HPDE6-E6E7 (cell line): ENCODE measurements at regions not wholly inside any gene's neighbourhood (a gene's known extent, or its start where the extent isn't known, plus 50 kb on each side); places are given as distances from the start of the nearest gene placed in this dataset.
"Not testable (repeated sequence)": the region's sequence is repeated elsewhere in the genome, so short reads cannot be mapped to it uniquely, and the experiment has no call there.

Experiments used
- DNase-seq: peaks from one replicate; pipeline ENCODE4 v3.0.0; 2011; ENCODE audit warnings: missing footprints; ENCODE audit errors: extremely low spot score

GRCh38 chr16:51543971-51544370 is 392.9 kb upstream of the SALL1 start:
- no peak for DNase-seq

GRCh38 chr16:51542981-51543815 is 392.1 kb upstream of the SALL1 start:
- DNase-seq: no peak

GRCh38 chr16:51540259-51540658 is 389.2 kb upstream of the SALL1 start:
- DNase-seq: peak; percentile 54

- DNase-seq: peak; percentile 93
These were observed 387.8 kb upstream of the SALL1 start for GRCh38 chr16:51538707-51539498.

GRCh38 chr16:51535591-51535990 is 384.5 kb upstream of the SALL1 start:
- DNase-seq: no peak

GRCh38 chr16:51532551-51532950 is 381.5 kb upstream of the SALL1 start:
- DNase-seq: peak; percentile 44

GRCh38 chr16:51531271-51531670 is 380.2 kb upstream of the SALL1 start:
- DNase-seq: no peak

GRCh38 chr16:51527349-51527748 is 376.3 kb upstream of the SALL1 start:
- no peak for DNase-seq

- DNase-seq: no peak
These were observed 375.6 kb upstream of the SALL1 start for GRCh38 chr16:51526621-51527020.

- DNase-seq: peak; percentile 14
These were observed 373.7 kb upstream of the SALL1 start for GRCh38 chr16:51524555-51525373.

- no peak for DNase-seq
These were observed 373.0 kb upstream of the SALL1 start for GRCh38 chr16:51524070-51524469.

GRCh38 chr16:51523400-51523799 is 372.3 kb upstream of the SALL1 start:
- no peak for DNase-seq

GRCh38 chr16:51522902-51523301 is 371.8 kb upstream of the SALL1 start:
- DNase-seq: no peak

- not testable (repeated sequence) for DNase-seq
These were observed 365.9 kb upstream of the SALL1 start for GRCh38 chr16:51516960-51517359.

GRCh38 chr16:51510416-51510815 is 359.3 kb upstream of the SALL1 start:
- DNase-seq: no peak

- DNase-seq: no peak
These were observed 358.3 kb upstream of the SALL1 start for GRCh38 chr16:51509336-51509735.

- DNase-seq: no peak
These were observed 357.6 kb upstream of the SALL1 start for GRCh38 chr16:51508490-51509212.

GRCh38 chr16:51507286-51507685 is 356.2 kb upstream of the SALL1 start:
- no peak for DNase-seq

- DNase-seq: no peak
These were observed 349.2 kb upstream of the SALL1 start for GRCh38 chr16:51500306-51500705.

- DNase-seq: no peak
These were observed 346.6 kb upstream of the SALL1 start for GRCh38 chr16:51497541-51498211.

GRCh38 chr16:51490866-51491265 is 339.8 kb upstream of the SALL1 start:
- no peak for DNase-seq
